Keratinocyte (primary cell): ENCODE measurements at regions not wholly inside any gene's neighbourhood (a gene's known extent, or its start where the extent isn't known, plus 50 kb on each side); places are given as distances from the start of the nearest gene placed in this dataset.
"Not testable (repeated sequence)": the region's sequence is repeated elsewhere in the genome, so short reads cannot be mapped to it uniquely, and the experiment has no call there.

Experiments used
- CTCF ChIP-seq, 3 experiments: IDR thresholded peaks in 1 of 3; conservative IDR thresholded peaks in 1 of 3; optimal IDR thresholded peaks in 1 of 3; 2 replicates in 2 of 3; 3 replicates in 1 of 3; pipeline versions ENCODE3 to v1.5.1; 2011; ENCODE audit warnings: low read length in 3 of 3, mild to moderate bottlenecking in 3 of 3, moderate library complexity in 2 of 3, control low read depth in 1 of 3, inconsistent platforms in 1 of 3; ENCODE audit not compliant: insufficient read depth in 2 of 3; ENCODE audit errors: extremely low read depth in 1 of 3
- EZH2 ChIP-seq: IDR thresholded peaks from one replicate; pipeline ENCODE4 v1.6.1; 2012; ENCODE audit warnings: inconsistent platforms, mild to moderate bottlenecking, low read length, moderate library complexity

- TF ChIP-seq CTCF (optimal IDR thresholded peaks at IDR 0.05 in 1 of 3, IDR thresholded peaks at IDR 0.05 in 1 of 3, conservative IDR thresholded peaks at IDR 0.05 in 1 of 3; ENCODE audit: extremely low read depth in 1 of 3, insufficient read depth in 2 of 3, low read length in 3 of 3); EZH2: not testable (repeated sequence)
Measured at GRCh38 chr12:53877961-53878360, 60.7 kb upstream of the HOXC13 start.
